Limb (tissue), 2 donors: ENCODE measurements at regions not wholly inside any gene's neighbourhood (a gene's known extent, or its start where the extent isn't known, plus 50 kb on each side); places are given as distances from the start of the nearest gene placed in this dataset.

Source experiments
- DNase-seq, 2 donors: peaks; one replicate each; pipeline ENCODE4 v3.0.0-alpha.2; 2016; ENCODE audit errors: extremely low spot score in 2 of 2

DNA sequence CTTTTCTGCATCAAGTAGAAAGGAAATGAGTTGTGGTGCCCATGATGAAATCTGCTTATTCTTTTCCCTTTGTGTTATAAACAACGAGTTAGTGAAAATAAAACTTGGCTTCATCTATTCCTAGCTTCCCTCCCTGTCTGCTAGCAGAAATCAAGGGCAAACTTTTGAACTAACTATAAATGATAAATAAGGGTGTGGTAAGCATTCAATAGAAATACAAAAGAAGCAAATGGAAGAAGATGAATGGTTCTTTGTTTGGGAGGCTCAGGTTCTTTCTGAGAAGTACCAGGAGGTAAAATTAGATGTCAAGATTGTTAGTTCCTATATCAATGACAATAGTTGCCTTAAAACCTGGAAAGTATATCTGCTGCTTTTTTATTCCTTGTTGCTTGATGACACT lies 275.3 kb upstream of the PRR20A start:
- DNase-seq = no peak

DNA sequence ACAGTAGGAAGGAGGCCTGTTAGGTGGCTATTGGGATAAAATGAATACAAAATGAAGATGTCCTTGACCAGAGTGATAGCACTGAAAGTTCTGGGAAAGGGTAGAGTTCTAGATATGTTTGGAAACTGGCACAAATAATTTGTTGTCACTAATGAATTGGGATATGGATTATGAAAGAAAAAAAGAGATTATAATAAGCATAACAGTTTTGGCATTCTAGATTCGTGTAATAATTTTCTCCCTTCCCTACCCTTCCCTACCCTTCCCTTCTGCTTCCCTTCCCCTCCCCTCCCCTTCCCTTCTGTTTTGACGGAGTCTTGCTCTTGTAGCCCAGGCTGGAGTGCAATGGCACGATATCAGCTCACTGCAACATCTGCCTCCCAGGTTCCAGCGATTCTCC lies 271.0 kb upstream of the PRR20A start:
- no peak for DNase-seq

DNA sequence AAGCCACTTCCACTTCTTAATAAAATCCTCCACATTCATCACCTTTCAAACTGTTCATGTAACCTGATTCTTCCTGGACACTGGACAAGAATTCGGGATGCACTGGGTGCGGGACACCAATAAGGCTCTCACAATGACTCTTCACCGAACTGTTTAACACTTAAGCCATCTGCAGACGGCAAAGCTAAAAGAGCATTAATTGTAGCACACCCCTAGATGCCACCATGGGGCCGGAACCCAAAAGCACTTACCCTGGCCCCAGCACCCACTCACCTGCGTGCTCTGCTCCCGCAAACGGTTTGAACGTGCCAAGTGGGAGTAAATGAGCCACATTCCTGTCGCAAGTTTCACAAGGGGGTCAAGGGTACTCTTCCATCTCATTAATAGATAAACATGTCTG lies 254.3 kb upstream of the PRR20A start:
- no peak for DNase-seq

DNA sequence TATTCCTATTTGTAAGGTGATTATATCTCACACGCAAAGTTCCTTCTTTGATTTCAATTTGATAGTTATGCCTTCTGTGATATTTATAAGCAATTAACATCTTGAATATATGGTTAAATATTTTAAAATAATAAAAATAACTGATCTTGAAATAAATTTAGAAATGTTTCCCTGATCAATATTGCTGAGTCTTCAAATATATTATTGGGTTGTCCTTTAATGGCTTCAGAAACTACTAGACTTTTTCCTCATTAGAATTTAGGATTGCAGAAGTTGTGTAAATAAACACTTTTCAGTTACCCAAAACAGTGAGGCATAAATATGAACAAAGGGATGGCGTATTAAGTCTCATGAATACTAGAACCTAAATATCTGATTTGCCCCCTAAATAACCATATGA lies 252.3 kb upstream of the PRR20A start:
- DNase-seq = no peak

DNA sequence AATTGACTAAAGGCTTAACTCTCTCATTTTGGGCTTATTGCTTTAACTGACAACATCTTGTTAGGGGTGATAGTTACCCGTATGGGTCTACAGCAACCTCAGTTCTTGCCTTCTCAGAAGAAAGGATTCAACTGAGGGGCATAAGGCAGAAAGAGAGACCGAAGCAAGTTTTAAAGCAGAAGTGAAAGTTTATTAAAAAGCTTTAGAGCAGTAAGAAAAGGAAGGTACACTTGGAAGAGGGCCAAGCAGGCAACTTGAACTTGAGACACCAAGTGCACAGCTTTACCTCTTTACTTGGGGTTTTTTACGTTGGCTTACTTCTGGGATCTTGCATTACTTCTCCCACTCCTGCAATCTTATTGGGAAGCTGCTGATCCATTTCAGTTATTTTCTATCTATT lies 246.9 kb upstream of the PRR20A start:
- no peak for DNase-seq

DNA sequence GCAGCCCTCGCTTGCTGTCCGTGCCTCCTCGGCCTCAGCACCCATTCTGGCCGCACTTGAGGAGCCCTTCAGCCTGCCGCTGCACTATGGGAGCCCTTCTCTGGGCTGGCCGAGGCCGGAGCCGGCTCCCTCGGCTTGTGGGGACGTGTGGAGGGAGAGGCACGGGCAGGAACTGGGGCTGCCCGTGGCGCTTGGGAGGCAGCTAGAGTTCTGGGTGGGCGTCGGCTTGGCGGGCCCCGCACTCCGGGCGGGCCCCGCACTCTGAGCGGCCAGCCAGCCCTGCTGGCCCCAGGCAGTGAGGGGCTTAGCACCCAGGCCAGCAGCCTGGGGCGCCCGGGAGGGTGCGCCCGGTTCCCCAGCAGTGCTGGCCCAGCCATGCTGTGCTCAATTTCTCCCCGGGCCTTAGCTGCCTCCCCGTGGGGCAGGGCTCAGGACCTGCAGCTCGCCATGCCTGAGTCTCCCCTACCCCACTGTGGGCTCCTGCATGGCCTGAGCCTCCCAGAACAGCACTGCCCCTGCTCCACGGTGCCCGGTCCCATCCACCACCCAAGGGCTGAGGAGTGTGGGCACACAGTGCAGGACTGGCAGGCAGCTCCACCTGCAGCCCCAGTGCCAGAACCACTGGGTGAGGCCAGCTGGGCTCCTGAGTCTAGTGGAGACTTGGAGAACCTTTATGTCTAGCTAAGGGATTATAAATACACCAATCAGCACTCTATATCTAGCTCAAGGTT lies 240.0 kb upstream of the PRR20A start:
- DNase-seq = no peak

DNA sequence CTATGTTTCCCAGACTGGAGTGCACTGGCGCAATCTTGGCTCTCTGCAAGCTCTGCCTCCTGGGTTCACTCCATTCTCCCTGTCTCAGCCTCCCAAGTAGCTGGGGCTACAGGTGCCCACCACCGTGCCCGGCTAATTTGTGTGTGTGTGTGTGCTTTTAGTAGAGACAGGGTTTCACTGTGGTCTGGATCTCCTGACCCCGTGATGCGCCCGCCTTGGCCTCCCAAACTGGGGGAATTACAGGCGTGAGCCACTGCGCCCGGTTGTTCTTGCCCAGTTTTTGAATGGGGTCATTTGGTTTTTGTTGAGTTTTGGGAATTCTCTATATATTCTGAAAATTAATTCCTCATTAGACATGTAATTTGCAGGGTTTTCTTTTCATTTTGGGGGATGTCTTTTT lies 238.4 kb upstream of the PRR20A start:
- no peak for DNase-seq

DNA sequence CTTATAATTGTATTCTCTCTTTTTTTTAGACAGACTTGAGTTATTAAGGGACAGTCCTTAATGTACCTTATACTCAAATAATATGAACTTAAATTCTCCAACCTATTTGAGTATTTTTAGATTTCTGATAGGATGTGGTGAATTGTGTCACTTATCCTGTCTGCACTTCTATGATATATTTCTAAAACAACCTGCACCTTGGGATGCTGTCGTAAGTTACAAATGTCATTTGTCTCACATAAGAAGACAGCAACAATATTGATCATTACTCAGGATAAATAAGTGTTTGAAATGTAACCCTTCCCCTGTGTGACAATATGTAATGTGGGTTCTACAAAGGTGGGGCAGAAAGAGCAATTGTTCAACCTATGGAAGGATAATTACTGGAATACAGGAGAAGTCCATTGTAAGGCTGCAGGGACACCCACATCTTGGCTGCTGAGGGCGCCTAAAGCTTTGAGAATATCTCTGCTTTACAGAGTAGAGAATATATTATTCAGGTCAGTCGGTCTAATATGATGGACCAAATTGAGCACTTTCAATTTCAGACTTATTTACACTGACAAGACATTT lies 236.9 kb upstream of the PRR20A start:
- DNase-seq = no peak

DNA sequence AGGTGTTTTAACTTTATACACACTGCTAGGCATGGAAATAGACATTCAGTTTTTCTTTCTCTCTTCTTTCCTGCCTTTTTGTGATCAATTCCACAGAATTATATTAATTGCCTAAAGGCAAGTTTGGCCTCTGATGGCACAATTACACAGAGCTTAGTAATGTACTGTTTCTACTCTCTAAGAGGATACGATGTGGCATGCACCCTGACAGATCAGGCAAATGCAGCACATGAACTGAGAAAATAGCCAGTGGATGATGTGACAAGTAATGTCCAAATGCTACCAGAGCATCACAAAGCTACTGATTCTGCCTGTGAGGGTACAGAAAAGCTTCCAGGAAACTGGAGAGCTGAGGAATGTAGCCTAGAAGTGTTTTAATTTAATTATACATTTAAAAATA lies 233.8 kb upstream of the PRR20A start:
- no peak for DNase-seq

DNA sequence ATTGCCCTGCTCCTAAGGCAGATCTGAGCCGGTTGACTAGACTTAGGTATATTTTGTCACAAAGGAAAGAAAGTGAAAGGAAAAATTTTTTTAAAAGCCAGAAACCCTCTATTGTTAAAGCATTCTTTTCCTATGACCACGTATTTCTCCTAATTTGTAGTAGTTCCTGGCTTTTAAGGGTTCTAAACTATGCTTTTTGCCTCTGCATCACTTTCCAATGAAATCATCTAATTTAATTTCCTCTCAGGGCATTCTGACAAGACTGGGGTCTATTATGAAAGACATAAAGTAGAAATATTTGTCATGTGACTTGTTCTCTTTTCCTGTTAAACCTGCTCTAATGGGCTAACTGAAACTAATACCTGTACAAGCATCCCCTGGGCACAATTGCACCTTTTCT lies 233.0 kb upstream of the PRR20A start:
- DNase-seq = no peak

DNA sequence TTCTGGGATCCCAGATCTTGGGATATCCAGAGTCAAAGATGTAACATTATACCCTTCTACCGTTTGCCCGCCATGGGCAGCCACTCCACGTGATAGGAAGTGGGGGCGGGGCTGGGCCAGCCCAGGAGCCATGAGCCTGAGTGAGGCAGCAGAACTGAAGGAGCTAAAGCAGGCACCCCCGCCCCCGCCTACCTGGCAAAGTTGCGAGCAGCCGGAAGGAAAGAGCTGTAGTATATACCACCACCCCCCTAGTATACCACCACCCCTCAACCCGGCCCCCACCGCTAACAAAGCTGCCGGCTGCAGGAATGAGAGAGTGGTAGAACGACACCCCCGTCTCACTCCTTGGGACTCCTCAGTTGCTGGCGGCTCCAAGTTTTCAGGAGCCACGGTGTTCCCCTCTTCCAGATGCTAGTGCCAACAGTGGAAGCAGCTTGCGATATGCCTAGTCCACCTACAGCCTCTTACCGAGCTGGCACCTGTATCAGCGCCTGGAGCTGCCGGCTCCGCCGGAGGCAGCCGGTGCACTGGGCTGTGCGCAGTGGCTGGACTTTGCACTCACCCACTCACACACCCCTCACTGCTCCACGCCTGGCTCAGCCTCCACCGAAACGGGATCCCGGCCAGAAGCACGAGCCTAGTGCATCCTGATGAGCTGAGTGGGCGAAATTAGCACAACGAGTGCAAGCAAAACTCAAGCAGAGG lies 230.7 kb upstream of the PRR20A start:
- DNase-seq = no peak

DNA sequence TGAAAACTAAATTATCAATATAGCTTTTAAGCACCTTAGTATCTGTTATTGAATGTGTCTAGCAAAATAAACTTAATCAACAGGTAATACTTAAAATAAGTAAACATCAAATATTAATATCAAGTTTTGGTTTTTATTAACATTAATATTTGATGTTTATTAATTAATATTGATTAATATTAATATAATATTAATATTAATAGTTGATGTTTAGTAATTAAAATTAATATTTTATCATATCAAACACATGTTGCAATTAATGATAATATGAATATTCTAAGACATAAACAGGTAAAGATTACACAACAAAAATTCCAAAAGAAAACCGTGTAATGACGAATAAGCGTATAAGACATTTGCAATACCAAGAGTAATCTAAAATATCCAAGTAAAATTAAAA lies 222.8 kb upstream of the PRR20A start:
- no peak for DNase-seq

DNA sequence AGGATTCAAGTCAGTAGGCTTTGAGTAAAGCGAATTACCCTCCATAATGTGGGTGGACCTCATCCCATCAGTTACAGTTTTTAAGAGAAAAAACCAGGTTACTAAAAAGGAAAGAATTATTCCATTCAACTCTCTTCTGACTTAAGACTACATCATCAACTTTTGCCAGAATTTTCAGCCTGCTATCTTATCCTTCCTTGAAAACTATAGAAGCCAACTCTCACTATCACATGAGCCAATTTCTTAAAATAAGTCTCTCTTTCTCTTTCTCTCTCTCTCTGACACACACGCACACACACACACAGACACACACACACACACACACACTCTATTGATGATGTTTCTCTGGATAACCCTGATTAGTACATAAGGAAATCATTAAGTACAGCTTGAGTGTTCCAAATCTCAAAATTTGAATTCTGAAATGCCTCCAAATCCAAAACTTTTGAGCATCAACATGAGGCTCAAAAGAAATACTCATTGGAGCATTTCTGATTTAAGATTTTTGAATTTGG lies 217.0 kb upstream of the PRR20A start:
- no peak for DNase-seq

DNA sequence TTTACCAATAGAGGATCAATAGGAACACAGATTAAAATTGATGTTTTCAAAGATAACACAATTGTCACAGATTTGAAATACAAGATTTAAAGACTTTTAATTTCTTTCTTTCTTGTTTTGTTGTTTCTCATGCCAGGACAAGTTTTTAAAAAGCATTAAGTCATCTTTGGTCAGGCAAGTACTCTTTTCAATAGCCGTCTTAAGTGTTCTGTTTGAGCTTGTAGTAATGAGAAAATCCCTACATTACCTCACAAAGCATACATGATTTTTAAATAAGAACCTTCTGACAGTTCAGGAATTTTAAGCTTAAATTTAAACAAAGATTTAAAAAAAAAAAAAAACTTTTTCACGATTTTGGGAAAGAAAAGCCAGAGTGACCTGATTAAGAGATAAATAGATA lies 216.3 kb upstream of the PRR20A start:
- no peak for DNase-seq

DNA sequence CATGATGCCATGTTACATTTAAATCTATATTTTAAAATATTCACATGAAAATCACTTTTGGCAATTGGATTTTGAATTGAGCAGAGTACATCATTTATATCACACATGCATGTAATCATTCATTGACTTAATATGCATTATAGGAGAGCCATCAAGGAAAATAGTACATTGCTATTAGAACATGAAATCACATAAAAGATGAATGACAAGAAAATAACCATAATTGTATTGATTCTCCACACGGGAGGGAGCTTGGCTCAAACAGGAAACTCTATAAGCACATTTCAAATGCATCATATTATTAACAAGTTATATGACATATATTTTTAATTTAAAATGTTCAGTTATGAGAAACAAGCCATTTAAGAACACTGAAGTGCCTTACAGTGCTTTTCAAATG lies 208.6 kb upstream of the PRR20A start:
- no peak for DNase-seq

DNA sequence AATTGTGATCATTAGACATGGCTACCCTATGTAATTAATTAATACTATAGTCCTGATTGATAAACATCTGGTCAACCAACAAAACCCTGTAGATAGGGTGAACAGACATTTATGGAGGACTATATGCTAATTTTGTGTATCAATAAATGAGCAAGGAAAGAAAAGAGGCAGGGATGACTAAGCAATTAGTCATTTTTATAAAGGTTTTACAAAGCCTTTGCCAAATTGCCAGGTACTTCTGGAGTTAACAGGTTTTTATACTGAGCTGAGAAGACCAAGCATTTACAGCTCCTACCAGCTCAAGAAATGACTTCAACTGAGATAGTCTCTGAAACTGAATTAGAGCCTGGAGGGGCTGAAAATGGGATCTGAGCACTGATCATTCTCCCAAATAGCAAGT lies 186.8 kb upstream of the PRR20A start:
- DNase-seq = no peak

DNA sequence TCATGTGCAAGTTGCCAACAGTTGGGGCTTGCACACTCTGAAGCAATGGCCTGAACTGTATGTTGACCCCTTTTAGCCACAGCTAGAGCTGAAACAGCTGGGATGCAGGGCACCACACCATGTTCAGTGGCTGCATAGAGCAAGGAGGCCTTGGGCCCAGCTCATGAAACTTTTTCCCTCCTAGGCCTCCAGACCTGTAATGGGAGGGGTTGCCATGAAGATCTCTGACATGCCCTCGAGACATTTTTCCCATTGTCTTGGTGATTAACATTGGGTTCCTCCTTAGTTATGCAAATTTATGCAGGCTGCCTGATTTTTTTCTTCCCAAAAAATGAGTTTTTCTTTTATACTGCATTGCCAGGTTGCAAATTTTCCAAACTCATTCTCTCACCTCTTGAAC lies 165.1 kb upstream of the PRR20A start:
- no peak for DNase-seq

DNA sequence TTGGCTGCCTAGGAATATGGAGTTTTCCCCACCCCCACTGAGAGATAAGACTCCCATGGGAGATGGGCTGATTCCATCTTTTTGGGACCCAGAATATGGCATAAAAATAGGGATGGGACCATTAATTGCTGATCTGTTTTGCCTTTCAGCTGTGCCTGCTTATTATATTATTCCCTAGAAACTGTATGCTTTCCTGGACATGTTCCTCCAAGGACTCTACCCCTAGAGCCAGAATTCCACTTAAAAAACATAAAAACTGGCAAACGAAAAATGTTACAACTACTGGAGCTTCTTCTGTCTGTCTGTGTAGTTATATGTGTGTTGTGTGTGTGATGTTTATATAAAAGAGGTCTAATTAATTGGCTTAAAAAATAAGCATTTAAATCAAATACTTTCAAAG lies 159.9 kb upstream of the PRR20A start:
- DNase-seq = no peak

DNA sequence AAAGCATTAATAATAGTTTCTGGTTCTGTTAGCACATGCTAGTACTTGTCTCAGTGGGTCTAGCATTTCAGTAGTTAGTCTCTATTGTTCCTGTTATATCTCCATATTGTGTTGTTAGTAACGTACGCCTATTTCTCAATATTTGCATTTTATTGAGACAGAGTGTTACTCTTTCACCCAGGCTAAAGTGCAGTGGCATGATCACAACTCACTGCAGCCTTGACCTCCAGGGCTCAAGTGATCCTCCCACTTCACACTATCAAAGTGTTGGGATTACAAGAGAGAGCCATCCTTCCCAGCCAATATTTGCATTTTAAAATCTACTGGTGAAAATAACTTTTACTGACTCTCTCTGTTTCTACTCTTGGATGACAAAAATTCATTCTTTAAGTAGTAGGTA lies 154.6 kb upstream of the PRR20A start:
- no peak for DNase-seq

DNA sequence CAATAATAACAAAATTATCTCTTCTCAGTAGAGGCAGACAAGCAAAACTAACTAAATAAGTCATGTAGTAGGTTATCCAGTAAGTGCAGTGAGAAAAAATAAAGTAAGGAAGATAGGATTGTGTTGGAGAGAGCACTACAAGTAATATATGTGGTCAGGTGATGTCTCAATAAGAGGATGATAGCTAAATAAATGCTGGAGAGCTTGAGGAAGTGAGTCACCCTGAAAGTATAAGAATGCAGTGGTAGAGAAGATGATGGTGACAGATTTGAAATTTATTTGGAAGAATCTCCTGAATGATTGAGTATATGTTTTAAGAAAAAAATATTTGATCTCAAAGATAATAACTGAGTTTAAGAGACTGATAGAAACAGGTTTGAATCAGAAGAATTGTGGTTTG lies 152.2 kb upstream of the PRR20A start:
- no peak for DNase-seq

DNA sequence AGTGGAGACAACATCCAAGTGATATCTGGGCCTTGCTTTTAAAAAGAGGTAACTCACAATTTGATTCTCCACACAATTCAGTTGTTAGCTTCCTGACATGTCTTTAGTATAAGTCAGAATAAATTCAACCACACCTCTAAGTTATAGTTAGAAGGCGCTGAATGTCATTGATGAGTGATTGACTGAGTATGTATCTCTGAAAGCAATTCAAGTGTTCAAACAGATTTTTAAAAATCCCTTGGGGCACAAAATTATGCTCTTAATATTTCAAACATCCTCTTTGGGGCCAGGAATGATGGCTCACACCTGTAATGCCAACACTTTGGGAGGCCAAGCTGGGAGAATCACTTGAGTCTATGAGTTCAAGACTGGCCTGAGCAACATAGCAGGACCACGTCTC lies 137.0 kb upstream of the PRR20A start:
- no peak for DNase-seq

DNA sequence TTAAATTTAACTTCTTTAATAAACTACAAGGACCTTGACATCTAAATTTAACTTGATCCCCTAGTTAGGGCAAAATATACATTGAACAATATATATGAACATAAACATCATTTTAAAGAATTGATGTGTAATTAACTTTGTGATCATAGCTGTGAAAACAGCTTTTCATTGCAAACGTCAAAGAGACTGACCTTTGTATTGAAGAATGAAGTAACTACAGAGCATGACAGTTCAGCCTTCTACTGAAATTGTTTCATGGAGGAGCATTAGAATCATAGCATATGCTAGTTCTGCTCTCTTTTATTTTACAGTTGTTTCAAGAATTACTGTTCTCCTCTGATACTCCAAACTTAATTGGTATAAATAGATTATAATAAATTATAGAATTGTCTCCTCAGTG lies 123.4 kb upstream of the PRR20A start:
- no peak for DNase-seq

DNA sequence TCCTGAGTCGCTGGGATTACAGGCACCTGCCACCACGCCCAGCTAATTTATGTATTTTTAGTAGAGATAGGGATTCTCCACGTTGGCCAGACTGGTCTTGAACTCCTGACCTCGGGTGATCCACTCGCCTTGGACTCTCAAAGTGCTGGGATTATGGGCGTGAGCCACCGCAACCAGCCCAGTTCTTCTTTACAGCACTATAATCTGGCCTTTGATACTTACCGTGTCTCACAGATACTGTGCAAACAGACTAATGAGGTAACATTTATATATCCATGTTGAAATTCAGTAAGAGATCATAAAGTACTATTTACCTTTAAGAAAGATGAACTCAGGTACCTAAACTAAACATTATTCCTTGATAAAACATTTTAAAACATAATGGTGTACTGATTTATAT lies 121.8 kb upstream of the PRR20A start:
- no peak for DNase-seq
